ENCODE measurements at regions not wholly inside any gene's neighbourhood (a gene's known extent, or its start where the extent isn't known, plus 50 kb on each side); places are given as distances from the start of the nearest gene placed in this dataset.

- TF ChIP-seq POU6F1 (CRISPR knock-in tag; IDR thresholded peaks at IDR 0.05; ENCODE audit: borderline replicate concordance, low read depth), result no peak
- TF ChIP-seq, protein P1, sequence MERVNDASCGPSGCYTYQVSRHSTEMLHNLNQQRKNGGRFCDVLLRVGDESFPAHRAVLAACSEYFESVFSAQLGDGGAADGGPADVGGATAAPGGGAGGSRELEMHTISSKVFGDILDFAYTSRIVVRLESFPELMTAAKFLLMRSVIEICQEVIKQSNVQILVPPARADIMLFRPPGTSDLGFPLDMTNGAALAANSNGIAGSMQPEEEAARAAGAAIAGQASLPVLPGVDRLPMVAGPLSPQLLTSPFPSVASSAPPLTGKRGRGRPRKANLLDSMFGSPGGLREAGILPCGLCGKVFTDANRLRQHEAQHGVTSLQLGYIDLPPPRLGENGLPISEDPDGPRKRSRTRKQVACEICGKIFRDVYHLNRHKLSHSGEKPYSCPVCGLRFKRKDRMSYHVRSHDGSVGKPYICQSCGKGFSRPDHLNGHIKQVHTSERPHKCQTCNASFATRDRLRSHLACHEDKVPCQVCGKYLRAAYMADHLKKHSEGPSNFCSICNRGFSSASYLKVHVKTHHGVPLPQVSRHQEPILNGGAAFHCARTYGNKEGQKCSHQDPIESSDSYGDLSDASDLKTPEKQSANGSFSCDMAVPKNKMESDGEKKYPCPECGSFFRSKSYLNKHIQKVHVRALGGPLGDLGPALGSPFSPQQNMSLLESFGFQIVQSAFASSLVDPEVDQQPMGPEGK (CRISPR knock-in tag; IDR thresholded peaks at IDR 0.05; ENCODE audit: borderline replicate concordance), result no peak
- TF ChIP-seq ZFP3 (CRISPR knock-in tag; IDR thresholded peaks at IDR 0.05), result no peak
- TF ChIP-seq SNAI2 (CRISPR knock-in tag; IDR thresholded peaks at IDR 0.05), result no peak
- no peak for TF ChIP-seq PPARA (CRISPR knock-in tag; IDR thresholded peaks at IDR 0.05; ENCODE audit: borderline replicate concordance)
- TF ChIP-seq ARNTL (CRISPR knock-in tag; IDR thresholded peaks at IDR 0.05; ENCODE audit: borderline replicate concordance, low read depth), result no peak
- TF ChIP-seq ZNF8 (CRISPR knock-in tag; IDR thresholded peaks at IDR 0.05), result no peak
- no peak for TF ChIP-seq ISL1 (CRISPR knock-in tag; IDR thresholded peaks at IDR 0.05)
- TF ChIP-seq ZNF565 (CRISPR knock-in tag; conservative IDR thresholded peaks at IDR 0.05; ENCODE audit: low read depth), result no peak
- TF ChIP-seq, protein P2, sequence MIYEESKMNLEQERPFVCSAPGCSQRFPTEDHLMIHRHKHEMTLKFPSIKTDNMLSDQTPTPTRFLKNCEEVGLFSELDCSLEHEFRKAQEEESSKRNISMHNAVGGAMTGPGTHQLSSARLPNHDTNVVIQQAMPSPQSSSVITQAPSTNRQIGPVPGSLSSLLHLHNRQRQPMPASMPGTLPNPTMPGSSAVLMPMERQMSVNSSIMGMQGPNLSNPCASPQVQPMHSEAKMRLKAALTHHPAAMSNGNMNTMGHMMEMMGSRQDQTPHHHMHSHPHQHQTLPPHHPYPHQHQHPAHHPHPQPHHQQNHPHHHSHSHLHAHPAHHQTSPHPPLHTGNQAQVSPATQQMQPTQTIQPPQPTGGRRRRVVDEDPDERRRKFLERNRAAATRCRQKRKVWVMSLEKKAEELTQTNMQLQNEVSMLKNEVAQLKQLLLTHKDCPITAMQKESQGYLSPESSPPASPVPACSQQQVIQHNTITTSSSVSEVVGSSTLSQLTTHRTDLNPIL (CRISPR knock-in tag; IDR thresholded peaks at IDR 0.05; ENCODE audit: low read depth), result no peak
- TF ChIP-seq, protein P3, sequence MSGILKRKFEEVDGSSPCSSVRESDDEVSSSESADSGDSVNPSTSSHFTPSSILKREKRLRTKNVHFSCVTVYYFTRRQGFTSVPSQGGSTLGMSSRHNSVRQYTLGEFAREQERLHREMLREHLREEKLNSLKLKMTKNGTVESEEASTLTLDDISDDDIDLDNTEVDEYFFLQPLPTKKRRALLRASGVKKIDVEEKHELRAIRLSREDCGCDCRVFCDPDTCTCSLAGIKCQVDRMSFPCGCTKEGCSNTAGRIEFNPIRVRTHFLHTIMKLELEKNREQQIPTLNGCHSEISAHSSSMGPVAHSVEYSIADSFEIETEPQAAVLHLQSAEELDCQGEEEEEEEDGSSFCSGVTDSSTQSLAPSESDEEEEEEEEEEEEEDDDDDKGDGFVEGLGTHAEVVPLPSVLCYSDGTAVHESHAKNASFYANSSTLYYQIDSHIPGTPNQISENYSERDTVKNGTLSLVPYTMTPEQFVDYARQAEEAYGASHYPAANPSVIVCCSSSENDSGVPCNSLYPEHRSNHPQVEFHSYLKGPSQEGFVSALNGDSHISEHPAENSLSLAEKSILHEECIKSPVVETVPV (CRISPR knock-in tag; IDR thresholded peaks at IDR 0.05), result no peak
Observed at GRCh38 chr16:88299751-88300462, 82.9 kb upstream of the ZNF469 start.
